ENCODE measurements at regions not wholly inside any gene's neighbourhood (a gene's known extent, or its start where the extent isn't known, plus 50 kb on each side); places are given as distances from the start of the nearest gene placed in this dataset.

DNA sequence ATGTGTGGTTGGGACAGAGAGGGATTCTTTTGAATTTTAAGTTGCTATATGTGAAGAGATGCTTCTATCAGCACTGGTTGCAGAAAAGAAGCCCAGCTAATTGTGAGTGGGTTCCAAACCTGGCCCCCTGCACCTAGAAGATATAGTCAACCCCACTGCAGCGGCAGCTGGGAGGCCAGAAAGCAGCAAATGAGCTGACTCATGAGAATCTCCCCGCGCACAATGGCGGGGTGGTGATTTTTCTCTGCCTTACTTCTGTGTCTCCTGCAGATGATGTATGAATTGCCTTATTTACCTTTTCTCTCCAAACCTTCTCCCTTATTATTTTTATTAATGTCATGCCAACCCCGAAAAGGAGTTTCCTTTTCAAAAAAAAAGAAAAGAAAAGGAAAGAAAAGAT, 89.7 kb downstream of the MAF start:
- H3K4me3 ChIP-seq (ENCODE audit: low read length): no peak overlapping the region
- TF ChIP-seq, protein P1, sequence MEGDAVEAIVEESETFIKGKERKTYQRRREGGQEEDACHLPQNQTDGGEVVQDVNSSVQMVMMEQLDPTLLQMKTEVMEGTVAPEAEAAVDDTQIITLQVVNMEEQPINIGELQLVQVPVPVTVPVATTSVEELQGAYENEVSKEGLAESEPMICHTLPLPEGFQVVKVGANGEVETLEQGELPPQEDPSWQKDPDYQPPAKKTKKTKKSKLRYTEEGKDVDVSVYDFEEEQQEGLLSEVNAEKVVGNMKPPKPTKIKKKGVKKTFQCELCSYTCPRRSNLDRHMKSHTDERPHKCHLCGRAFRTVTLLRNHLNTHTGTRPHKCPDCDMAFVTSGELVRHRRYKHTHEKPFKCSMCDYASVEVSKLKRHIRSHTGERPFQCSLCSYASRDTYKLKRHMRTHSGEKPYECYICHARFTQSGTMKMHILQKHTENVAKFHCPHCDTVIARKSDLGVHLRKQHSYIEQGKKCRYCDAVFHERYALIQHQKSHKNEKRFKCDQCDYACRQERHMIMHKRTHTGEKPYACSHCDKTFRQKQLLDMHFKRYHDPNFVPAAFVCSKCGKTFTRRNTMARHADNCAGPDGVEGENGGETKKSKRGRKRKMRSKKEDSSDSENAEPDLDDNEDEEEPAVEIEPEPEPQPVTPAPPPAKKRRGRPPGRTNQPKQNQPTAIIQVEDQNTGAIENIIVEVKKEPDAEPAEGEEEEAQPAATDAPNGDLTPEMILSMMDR (conservative IDR thresholded peaks at IDR 0.05; ENCODE audit: low read depth, low read length): no peak
- no peak for DNase-seq (ENCODE audit: low read depth)

DNA sequence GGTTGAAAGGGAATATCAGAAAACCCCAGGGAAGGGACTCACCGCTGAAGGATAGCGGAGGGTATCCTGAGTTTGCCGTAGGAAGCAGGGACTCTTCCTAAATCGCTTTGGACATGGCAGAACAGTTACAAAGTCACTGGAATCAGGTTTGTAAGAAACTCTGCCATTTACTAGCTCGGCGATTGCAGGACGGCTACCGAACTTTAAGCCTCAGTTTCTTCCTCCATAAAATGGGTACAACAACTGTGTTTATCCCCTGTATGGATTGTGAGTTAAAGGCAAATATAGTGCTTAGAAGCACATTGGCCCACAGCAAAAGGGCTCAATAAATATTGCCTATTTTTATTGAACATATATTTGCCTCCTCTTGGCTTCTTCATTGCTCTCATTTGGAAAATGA, 90.6 kb downstream of the MAF start:
- H3K4me3 ChIP-seq (ENCODE audit: low read length): no peak overlapping the region
- TF ChIP-seq, protein P1 (conservative IDR thresholded peaks at IDR 0.05; ENCODE audit: low read depth, low read length): no peak
- DNase-seq (ENCODE audit: low read depth): no peak

DNA sequence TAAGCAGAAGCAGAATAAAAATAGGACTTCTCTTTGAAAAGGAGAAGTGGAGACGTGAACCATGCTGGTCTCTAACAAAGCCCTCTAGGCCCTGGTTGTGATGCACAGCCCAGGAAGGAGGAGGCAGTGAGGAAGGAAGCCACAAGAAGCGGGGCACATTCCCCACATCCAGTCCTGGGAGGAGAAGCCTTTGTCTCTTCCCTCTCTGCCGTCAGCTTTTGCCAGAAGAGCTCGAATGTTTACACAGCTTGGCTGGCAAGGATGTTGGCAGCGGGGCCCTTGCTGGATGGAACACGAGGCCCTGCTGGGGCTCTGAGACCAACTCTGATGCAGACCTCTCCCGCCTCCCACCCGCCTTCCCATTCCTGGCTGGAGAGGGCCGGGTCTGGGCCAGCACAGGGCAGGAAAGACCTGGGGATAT, 91.3 kb downstream of the MAF start:
- no peak for DNase-seq (ENCODE audit: low read depth)
- TF ChIP-seq, protein P1 (conservative IDR thresholded peaks at IDR 0.05; ENCODE audit: low read depth, low read length): no peak
- no peak overlapping the region for H3K4me3 ChIP-seq (ENCODE audit: low read length)

- no peak for DNase-seq (ENCODE audit: low read depth)
- TF ChIP-seq, protein P1 (conservative IDR thresholded peaks at IDR 0.05; ENCODE audit: low read depth, low read length): no peak
Observed at GRCh38 chr16:79508294-79508693, 92.2 kb downstream of the MAF start.

GRCh38 chr16:79505344-79505743, 95.2 kb downstream of the MAF start:
- TF ChIP-seq, protein P1 (conservative IDR thresholded peaks at IDR 0.05; ENCODE audit: low read depth, low read length): no peak
- no peak for DNase-seq (ENCODE audit: low read depth)
- no peak overlapping the region for H3K4me3 ChIP-seq (ENCODE audit: low read length)

More at GRCh38 chr16:79508294-79508693, 92.2 kb downstream of the MAF start:
- no peak overlapping the region for H3K4me3 ChIP-seq (ENCODE audit: low read length)

- no peak overlapping the region for H3K4me3 ChIP-seq (ENCODE audit: low read length)
- DNase-seq (ENCODE audit: low read depth): no peak
- TF ChIP-seq, protein P1 (conservative IDR thresholded peaks at IDR 0.05; ENCODE audit: low read depth, low read length): no peak
Observed at GRCh38 chr16:79503511-79503910, 97.0 kb downstream of the MAF start.

- no peak overlapping the region for H3K4me3 ChIP-seq (ENCODE audit: low read length)
- no peak for DNase-seq (ENCODE audit: low read depth)
- TF ChIP-seq, protein P1 (conservative IDR thresholded peaks at IDR 0.05; ENCODE audit: low read depth, low read length): no peak
Observed at GRCh38 chr16:79501446-79501845, 99.1 kb downstream of the MAF start.

Measured in retinal pigment epithelial cell (primary cell).